Activated CD4-positive, alpha-beta T cell treated with anti-CD3 and anti-CD28 coated beads, Interleukin-2, Interleukin-6, amounts not matched to agents 100 ng/mL and 50 ng/mL, durations not matched to agents 16 hours and 8 hours (primary cell): ENCODE measurements at regions not wholly inside any gene's neighbourhood (a gene's known extent, or its start where the extent isn't known, plus 50 kb on each side); places are given as distances from the start of the nearest gene placed in this dataset.

Source experiments
- DNase-seq: peaks from one replicate; pipeline ENCODE4 v3.0.0-alpha.2; 2020

DNA sequence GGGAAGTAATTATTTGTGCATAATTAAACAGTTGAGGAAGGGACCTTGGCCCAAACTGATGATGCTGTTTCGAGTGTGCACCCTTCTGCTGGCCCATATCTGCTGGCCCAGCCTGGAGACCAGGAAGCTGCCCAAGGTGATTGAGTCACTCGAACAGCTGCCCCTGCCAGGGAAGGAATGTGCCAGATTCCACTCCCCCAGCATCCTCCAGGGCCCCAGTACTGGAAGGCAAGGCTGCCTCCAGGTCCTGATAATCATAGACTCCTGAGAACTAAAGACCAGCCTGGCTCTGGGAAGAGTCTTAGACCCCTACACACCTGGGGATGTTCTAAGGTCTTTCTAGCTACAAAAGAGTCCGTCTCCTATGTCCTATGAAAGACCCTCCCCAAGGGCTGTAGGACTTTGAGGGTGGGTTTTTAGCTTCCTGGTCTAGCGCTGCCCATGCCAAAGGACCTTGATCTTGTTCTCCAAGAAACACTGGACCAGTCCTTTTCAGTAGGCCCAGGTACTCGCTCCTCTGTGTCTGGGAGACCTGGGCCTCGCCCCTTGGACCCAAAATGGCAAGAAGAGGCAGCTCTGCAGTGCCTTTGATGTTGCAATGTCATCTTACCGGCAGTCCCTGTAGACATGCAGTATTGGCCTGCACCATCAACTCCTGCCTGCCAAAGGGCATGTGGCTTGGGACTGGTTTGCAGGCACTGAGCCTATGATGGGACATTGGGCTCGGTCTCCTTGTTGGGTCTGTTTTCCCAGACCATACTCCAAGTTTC lies 103.2 kb upstream of the GPR26 start:
- no peak for DNase-seq

DNA sequence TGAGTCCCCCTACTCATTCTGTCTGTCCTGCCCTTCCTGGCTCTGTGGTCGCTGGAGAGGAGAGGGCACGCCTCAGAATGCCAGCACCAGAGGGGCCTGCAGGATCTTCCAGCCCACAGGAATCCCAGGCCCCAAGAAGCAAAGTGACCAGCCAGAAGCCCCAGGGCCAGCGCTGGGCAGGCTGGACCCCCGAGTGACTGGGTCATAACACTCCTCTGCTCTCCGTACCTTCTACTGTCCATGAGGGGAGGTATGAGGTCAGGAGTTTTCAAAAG lies 102.6 kb upstream of the GPR26 start:
- DNase-seq: no peak

DNA sequence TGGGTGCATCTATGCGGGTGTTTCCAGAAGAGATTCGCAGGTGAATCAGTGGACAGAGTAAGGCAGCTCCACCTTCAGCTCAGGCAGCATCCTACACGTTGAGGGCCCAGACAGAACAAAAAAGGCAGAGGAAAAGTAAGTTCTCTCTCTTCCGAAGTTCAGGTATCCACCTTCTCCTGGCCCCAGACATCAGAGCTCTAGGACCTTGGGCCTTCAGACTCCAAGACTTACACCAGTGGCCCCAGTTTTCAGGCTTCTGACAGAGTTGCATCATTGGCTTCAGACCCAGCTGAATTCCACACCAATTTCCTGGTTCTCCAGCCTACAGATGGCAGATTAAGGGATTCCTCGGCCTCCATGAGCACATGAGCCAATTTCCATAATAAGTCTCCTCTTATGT lies 102.2 kb upstream of the GPR26 start:
- DNase-seq: no peak

DNA sequence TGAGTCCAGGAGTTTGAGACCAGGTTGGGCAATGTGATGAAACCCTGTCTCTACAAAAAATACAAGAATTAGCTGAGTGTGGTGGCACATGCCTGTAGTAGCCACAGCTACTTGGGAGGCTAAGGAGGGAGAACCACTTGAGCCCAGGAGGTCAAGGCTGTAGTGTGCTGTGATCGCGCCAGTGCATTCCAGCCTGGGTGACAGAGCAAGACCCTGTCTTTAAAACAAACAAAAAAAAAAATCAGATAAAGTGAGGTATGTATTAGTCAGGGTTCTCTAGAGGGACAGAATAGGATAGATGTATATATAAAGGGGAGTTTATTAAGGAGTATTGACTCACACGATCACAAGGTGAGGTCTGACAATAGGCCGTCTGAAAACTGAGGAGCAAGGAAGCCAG lies 101.5 kb upstream of the GPR26 start:
- no peak for DNase-seq

DNA sequence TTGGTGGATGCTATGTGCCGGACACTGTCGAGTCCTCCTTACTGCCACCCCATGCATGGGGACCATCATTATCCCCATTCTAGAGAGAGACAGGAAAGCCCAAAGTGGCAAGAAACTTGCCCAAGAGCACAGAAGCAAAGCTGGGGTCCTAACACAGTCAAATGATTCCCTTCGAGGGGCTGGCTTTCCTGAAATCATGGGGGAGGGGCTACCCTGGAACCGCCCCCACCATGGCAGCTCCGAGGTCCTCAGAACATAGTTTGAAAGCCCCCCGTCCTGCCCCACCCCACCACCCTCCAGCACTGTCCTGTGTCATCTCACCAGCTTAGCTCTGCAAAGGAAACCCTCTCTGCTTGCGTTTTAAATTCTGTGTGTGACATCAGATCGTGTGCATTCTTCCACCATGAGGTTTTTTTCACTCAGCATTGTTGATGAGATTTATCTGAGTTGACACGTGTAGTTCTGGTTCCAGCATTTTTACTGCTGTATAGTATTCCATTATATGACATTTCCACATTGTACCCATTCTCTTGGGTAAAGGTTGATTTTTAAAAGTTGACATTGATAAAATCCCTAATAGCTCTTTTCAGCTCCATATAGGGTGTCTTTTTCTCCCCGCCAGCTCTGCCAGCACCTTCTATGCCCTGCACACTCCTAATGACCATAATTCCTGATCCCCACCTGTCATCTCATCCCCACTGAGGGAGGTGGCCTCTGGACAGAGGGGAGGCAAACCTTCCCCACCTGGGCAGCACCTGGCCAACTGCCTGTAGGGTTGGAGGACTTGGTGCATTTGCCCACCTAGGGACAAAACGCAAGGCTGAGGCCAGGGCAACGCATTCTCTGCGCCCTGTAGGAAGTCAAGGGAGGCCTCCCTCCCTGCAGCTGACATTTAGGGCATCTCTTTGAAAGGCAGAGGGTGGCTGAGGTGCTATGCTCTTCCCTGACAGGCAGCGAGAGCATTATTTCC lies 100.2 kb upstream of the GPR26 start:
- no peak for DNase-seq

DNA sequence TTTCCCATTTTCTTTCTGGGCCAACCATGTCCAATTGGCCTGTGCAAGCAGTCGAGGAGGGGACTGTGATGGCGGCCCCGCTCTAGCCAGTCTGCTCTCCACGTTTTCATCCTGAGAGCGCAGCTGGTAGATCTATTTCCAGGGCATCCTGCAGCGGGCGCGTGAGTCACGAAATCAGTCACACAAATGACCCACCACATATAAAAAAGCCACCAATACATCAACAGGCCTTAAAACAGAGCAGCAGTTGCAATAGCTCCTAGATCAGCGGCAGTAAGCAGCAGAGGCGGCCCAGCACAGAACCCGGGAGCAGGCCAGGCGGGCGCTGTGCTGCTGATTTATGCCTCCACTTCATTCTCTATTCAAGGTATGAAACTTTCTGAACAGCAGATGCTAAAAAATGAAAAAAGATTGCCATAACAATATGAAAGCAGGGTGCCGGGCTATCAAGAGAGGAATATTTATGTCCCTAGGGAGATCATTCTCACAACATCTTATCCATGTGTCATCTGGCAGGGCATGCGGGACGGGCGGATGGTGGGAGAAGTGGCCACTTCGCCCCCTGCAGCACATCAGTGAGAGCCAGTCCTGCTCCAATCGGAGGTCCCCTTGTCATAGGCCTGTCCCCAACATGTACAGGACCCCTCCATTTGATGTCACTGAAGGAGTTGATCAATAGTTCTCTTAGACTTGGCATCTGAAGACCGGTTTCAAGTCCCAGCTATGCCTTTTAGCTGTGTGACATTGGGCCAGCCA lies 98.0 kb upstream of the GPR26 start:
- DNase-seq: no peak

DNA sequence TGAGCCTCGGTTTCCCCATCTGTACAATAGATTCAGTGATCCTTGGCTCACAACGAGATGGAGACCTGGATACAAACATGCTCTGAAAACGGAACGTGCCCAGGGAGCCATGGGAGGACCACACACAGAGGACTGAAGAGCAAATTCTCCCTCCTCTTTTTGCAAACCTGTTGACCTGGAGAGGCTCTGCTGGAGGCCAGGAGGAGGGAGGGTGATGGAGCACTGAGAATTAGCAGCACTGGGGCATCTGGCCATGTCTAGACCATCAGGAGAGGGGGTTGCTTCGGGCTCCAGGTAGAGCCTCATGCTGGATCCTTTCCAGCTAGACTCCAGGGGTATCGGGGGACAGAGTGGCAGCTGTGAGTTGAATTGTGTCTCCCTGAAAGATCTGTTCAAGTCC lies 97.4 kb upstream of the GPR26 start:
- no peak for DNase-seq

DNA sequence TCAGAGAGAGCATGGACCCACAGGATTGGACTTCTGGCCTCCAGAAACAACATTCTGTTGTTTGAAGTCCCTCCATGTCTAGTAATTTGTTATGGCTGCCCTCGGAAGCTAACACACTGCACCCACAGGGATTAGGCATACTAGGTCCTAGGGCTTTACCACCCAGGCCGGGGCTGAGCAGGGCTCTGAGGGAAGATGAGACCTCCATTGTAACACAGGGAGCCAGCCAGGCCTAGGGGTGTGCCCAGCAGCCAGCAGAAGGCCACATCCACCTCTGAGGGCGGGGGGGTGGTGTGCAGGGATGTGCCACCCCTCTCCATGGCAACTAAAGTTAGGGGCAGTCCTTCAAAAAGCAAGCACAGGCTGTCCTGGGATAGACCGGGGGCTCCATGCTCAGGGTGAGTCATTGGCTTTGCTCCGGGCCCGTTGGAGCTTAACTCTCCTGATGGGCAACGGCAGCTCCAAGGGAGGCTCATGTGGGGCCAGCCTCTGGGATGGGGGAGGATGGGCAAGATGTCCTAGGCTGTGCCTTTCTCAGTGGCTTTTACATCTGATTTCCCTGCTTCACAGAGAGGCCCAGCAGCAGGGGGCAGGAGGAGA lies 96.6 kb upstream of the GPR26 start:
- no peak for DNase-seq

DNA sequence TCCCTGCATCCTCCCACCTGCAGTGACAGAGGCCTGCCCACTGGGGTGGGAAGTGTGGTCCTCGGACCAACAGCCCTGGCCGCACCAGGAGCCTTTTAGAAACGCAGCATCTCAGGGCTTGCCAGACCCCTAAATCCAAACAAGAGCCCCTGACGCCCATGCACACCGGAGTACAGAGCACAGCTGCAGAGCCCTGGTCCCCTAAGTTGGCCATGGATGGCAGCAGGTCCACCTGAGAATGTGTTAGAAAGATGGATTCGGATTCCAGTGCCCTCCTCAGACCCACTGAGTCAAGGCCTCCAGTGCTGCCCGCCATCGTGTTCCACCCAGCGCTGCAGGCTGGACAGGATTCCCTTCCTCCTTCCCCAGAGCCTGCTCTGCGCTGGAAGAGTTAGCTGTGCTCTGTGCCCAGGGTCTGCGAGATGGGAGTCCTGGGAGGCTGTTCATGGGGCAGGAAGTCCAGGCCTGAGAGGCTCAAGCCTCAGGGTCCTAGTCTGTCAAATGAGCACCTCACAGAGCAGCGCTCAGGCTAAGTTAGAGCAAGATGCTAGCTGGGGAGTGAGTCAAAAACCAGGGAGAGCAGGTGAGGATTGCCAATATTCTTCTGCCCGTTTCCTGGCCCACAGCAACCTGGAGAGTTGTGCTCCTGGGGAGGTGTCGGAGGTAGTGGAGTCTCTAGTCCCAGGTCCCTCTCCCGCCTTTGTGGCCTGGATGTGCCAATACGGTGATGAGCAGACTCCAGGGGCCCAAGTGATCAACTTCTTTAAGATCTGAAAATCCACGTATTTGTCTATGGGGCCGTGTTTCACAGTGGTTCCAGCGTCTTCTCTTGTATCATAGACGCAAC lies 95.9 kb upstream of the GPR26 start:
- no peak for DNase-seq

DNA sequence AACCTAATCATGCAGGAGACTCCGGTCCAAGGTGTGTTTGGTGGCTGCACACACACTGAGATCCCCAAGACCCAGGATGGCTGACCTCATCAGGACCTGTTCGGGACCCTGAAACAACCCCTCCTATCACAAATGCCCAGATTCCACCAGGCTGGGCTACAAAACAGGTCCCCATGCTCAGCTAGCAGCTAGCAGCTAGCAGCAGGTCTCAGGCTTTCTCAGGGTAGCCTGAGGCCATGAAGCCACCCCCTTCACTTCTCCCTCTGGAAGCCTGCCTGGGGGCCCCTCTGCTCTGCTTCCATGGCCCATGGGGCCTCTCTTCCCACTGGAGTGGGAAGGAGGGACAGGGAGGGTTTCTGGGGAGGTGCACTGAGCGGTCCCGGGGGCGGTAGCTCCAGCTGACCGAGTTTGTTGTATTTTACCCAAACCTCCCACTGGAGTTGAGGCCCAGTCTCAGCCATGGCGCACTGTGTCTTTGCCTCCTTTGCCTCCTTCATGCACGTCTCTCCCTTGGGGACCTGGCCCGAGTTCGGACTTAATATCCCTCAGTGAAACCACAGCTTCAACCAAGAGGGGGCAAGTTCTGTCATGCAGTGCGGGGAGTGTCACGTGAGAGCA lies 95.1 kb upstream of the GPR26 start:
- DNase-seq: no peak

DNA sequence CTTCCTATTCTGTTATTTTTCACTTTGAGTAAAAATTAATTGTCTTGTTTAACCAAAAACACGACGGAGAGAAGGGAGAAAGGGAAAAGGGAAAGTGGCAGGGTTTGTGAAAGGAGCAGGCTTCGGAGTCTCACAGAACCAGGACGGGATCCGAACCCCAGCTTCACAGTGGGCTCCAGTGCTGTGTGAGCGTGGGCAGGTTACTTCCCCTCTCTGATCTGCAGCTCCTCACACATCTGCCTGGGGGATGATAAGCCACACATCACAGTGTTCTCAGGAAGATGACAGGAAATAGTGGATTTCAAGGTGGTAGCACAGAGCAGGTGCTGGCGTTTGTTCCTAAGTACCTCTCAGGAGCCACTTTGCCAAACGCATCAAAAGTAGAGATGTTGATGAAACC lies 94.2 kb upstream of the GPR26 start:
- no peak for DNase-seq

DNA sequence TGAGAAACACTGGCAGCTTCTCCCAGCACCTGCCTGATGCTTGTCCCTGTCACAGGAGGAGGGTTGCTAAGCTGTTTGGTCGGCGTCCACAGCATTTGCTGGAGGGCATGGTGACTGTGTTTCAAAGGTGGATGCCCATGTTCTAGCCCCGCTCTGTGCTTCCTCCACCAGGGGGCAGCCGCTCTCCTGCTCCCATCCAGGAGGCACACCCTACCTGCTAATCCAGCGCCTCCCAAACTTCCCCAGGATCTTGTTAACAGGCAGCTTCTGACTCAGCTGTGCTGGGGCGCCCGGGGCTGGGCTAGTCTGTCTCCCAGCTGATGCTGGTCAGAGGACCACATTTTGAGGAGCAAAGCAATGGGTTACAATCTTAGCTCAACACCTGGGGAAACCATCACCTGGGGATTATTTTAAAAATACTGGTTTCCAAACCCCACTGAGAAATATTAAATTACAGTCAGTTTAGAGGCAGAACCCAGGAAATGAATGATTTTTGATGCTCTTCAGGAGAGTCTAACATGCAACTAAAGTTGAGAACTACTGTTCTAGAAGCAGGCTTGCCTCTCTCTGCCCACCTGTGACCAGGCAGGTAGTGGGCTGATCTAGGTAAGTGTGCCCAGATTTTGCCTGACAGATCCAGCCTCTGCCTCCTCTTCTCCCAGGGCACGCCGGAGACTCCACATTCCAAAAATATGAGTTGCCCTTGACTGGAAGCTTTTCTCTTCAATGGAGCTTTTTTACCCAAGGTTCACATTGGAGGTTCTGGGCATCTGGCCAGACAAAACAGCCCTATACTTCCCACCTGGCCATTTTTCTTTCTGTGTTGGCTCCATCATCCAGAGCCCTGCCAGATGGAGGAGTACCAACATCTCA lies 92.7 kb upstream of the GPR26 start:
- peak; percentile 59 for DNase-seq

DNA sequence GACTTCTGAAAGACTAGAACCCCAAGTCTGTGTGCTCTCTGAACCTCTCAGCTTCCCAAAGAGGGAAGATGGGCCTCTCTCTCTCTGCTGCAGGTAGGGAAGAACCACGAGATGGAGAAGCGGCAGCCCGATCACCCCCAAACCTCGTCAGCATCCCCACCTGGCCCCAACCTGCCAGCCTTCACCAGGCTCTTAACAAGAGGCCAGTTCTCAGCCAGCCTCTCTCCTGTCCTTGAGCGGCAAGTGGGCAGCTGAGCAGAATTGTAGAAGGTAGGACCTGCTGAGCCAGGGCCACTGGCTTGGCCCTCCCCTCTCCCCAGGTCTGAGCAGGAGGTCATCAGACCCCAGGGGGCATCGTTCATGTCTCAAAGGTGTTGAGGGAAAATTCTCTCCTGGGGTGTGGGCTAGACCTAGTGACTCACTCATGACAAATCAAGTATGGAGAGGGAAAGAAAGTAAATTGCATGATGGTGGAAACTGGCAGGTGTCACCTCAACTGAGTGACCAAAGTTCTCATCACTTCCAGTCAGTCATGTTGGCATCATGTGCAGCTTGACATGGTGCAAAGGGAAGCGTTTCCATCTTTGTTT lies 92.0 kb upstream of the GPR26 start:
- DNase-seq: no peak

DNA sequence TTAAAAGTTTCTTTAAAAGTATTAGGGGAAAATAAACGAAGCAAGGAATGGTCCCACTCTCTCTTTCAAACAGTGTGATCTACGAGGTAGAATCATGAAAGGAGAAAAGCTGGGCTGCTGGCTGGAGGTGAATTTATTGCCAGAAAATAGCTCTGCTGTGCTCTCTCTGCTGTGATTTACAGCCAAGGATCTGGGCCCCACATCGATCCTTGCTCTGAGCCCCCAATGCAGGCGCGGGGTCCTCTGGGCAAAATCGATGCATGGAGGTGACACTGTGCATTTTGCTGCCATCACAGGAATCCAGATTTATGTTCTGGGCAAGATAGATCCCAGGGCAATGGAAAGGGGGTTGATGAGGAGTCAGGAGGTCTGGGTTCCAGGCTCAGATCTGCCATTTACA lies 91.0 kb upstream of the GPR26 start:
- no peak for DNase-seq

DNA sequence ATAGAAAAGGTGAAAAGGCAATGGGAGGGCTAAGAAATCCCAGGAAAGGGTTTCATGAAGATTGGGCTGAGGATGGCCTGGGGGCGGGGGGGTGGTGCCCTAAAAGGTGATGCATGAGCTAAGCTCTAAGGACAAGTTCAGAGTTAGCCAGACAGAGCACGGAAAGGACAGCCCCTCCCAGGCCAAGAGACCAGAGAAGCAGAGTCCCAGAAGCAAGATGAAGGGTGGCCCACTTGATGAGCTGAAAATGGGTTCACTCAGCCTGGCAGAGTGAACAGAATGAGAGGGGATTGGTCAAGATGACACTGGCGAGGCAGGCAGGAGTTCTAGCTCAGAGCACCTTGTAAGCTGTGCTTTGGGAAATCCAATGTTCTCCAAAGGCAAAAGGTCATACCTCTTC lies 89.4 kb upstream of the GPR26 start:
- DNase-seq: no peak

DNA sequence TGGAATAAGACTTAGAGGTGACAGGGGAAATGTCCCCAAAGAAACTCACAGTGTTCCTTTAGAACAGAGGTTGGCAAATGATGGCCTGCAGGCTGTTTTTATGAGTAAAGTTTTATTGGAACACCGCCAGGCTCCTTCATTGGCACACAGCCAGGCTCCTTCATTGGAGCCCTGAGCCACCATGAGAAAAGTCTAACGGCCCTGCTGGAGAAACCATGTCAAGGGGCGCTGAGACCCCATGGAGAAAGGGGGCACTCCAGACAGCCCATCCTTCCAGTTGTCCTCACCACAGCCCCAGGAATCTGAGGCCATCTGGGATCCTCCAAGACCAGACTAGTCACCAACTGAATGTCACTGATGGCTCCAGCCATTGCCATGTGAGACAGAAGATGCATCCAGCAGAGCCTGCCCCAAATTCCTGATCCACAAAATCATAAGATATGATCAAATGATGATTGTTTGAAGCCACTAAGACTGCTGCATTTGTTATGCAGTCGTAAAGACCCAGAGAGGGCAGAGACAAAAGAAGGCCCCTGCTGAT lies 88.2 kb upstream of the GPR26 start:
- DNase-seq: no peak

DNA sequence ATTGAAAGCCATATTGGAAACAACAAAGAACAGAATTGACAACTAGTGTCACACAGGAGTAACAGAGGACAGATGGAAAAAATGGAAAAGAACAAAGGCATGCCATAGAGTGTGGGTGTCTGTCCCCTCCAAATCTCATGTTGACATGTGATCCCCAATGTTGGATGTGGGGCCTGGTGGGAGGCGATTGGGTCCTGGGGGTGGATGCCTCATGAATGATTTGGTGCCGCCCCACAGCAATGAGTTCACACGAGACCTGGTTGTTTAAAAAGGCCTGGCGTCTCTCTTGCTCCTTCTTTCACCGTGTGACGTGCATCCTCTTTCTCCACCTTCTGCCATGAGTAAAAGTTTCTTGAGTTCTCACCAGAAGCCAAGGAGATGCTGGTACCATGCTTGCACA lies 87.4 kb upstream of the GPR26 start:
- no peak for DNase-seq

DNA sequence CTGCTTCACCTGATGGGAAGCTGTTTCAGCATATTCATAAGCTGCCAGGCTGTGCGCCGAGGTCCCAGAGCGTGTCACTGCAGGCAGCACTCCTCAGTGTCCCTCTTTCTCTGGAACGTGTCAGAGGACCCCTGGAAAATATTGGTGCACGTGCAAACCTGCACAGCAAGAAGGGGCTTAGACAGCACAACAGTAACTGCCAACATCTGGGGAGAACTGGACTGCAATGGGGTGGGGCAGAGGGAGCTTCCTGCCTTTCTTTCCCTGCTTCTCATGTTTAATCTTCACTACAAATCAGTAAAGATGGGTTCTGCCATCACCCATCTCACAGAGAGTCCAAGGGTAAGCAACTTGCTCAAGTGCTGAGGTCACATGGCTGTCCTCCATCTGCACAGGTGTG lies 86.5 kb upstream of the GPR26 start:
- DNase-seq: no peak

DNA sequence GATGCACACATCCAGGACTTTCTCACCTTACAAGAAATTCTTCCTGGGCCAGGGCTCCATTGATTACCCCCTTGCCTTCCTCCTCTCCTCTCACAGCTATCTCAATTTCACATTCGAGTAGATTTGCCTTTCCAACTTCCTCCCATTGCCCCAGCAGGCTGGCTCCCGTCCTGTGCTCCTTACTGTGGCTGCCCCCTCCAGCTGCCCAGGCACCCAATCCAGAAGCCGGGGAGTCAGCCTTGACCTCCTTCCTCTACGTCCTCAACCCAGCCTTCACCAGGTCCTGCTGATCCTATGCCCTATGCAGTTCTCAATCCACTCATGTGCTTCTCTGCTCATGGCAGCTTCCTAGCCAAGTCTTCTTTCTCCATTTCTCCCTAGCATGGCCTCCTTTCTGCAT lies 85.7 kb upstream of the GPR26 start:
- DNase-seq: no peak

DNA sequence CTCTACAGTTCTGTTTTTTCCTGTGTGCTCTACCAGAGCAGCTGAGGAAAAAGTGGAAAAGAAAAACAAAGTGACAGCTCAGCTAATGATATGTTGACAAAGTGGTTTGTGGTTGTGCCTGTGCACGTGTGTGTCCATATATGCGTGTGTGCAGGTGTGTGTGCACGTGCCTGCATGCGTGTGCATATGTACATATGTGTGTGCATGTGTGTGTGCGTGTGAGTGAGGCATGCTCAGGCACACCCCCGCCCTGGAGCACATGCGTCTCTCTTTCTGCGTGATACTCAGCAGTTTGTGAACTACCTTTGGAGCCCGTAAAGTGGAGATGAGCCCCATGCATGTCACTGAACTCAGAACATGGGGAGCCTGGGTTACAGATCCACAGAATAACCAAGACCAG lies 84.5 kb upstream of the GPR26 start:
- no peak for DNase-seq
